Activated gamma-delta T cell treated with anti-CD3 and anti-CD28 coated beads, Interleukin-2, amount 50 U/mL, for 16 hours (primary cell): ENCODE measurements at regions not wholly inside any gene's neighbourhood (a gene's known extent, or its start where the extent isn't known, plus 50 kb on each side); places are given as distances from the start of the nearest gene placed in this dataset.

Source experiments
- DNase-seq: peaks from one replicate; pipeline ENCODE4 v3.0.0-alpha.2; 2020; ENCODE audit warnings: low read depth

DNA sequence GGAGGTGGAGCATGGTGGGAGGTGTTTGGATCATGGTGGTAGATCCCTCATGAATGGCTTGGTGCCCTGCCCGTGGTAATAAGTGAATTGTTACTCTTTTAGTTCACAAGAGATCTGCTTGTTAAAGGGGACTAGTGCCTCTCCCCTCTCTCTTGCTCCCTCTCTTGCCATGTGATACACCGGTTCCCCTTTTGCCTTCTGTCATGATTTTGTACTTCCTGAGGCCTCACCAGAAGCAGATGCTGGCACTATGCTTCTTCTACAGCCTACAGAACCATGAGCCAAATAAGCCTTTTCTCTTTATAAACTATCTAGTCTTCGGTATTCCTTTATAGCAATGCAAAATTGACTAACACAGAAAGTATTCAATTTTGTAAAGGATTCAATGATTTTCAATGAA is 817.1 kb downstream of the TLR4 start:
- no peak for DNase-seq

DNA sequence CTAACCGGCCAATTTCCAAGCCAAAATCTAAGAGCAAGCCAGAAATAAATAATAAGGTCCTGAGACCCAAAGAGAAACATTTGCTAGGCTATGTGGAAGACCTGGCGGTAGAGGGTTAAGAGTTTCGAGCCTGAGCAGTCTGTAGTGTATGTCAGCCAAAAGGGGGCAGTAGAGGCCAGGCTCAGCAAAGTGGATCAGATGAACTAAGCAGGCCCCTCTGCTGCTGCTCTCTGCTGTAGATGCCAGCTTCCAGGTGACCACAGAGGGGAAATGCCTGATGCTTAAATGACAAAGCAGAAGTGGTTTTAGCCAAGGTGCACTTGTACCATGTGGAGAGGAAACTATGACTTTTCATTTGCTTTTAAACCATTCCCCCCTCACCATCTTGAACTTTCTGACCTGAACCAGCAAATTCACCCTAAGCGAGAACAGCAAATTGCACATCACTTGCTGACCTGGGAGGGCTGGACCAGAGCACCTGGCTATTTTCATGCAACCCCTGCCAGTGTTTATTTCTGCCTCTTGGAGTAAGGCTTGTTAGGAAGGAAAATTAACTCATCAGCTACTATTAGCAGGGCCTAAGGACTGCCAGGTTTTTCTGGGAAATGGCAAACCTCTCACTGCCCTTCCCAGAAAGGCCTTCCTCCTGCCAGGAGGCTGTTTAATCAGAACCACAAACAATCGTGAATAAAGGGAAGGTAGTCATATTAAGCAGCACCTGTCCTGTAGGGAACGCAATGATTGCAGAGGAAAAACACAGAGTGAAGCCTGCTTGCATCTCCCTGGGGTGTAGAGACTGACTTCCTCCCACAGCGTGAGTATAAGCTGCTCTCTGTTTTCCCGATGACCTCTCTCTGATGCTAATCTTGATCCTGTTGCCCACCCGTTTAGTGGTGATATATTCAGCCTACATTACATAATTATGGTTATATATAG is 818.2 kb downstream of the TLR4 start:
- no peak for DNase-seq

DNA sequence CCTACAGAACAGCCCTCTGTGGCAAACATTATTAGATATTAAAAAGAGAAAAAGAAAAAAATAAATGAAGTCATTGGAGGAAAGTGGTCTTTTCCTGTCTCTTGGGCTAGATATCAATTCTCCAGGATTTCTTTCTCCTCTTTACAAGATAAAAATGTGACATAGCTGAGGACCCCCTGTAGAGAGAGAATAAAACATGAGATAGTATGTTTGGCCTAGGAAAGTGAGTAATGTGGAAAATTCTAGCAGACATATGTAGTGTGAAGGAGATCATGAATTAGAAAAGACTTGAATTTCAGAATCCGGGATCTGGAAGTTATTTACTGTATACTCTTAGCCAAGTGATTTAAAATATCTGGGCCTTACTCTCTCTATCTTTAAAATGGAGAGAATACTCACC is 823.1 kb downstream of the TLR4 start:
- no peak for DNase-seq

DNA sequence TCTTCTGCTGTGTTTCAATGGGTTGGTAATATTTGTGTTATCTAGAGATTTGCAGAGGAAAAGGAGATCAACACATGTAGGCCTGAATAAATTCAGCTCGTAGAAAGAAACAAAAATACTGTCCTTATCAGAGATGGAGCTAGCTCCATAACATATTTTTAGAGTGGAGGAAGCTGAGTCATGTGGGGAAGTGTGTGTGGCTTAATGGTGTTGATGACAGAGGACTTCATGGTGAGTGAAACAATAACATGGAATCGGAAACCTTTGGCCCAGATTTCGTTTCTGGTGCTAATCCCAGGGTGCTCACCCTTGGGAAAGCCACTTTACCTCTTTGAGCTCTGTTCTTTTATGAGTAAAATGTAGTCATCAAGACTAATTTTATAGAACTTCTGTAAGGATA is 825.0 kb downstream of the TLR4 start:
- DNase-seq: no peak

DNA sequence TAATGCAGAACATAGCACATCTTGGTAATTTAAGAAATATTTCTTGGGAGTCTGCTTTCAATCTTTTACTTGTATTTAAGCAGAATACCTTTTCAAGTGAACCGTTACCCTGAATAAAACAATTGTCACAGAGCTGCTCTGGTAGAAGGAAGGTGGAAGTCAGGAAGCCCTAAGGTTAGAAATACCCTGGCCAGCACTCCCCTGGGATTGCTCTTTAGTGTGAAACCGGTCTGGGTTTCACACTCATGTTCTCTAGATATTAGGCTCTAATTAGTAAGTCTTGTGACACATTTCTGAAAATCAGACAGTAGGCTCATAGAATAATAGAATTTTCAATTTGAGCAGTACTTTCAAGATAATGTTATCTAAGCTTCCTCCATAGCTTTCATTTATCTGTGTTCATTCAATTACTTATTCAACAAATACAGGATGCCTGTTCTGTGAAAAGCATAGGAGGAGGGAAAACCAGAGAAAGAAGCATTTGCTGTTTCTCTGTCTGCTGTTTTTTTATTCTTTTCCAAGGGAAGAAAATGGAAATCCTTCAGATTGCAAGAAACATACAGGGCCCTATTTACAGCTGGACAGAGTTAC is 825.5 kb downstream of the TLR4 start:
- DNase-seq: no peak

DNA sequence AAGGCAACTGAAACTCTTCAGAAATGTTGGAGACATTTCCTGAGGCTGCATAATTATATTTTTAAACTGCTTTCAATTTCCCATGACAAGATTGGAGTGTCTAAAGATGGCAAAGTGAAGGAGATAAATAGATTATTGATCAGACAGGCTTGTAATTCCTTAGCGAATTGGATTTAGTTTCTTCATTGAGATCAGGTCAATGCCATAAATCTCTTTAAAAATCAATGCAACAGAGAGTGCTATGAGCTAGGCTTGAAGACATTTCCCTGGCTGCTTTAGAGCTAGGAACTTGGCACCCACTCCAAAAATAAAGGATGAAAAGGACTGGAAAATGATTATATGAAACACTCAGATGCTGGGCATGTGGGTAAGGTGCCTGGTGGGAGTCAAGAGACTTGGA is 828.4 kb downstream of the TLR4 start:
- no peak for DNase-seq

GRCh38 chr9:118533101-118533500 is 828.9 kb downstream of the TLR4 start:
- no peak for DNase-seq

GRCh38 chr9:118533850-118534249 is 829.6 kb downstream of the TLR4 start:
- no peak for DNase-seq

- DNase-seq: no peak
Observed at GRCh38 chr9:118536153-118536552, 832.0 kb downstream of the TLR4 start.

DNA sequence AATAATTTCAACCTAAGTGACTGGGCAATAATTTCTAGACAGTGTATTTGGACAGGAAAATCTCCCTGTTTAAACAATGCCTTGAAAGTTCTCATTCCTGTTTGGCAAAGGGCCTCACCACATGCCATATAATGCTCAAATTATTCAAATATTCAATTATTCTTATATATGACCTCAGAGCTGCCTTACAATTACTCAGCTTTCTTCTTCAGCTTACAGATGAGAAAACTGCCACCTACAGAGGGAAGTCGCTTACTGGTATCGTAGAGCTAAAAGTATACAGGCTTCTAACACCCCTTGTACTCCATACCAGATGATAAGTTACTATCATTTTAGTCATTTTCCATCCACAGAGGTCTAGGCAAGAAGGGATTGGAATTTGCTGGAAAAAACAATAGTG is 830.3 kb downstream of the BRINP1 start:
- DNase-seq: no peak

- DNase-seq: no peak
Observed at GRCh38 chr9:118553465-118553864, 815.8 kb downstream of the BRINP1 start.

GRCh38 chr9:118554987-118555386 is 814.2 kb downstream of the BRINP1 start:
- DNase-seq: no peak

GRCh38 chr9:118558026-118558425 is 811.2 kb downstream of the BRINP1 start:
- DNase-seq: no peak

DNA sequence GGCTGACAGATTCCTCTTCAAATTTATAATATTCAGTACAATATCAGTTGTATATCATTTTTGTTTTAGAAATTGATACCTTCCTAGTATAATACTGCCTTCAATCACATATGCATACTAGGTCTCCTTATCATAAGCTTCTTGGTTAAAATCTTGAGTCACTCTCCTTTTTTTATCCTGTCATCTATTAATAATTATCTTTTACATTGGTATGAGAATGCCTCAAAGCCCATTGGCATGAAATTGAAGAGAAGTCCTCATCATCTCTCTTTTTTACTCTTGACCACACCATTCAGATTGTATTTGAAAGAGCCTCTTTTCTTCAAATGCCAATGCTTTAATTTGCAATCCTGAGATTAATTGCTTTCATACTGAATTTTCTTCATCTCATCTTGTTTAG is 810.3 kb downstream of the BRINP1 start:
- no peak for DNase-seq

DNA sequence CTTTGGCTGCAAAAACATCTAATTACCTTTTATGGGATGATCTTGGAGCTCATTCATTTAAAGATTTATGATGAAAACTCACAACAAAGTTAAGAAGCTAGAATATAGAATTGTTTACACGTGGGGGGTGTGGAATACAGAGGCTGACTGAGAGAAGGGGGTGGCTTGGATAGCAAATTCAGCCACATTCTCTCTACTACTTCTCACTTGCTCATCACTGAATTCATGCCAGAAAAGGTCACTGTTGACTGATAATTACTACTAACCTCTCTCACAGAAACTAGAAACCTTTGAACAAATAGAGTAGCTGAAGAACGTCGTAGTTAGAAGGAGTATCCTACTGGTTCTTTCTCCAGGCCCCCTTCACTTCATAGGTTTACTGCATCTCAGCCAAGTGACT is 808.2 kb downstream of the BRINP1 start:
- no peak for DNase-seq

DNA sequence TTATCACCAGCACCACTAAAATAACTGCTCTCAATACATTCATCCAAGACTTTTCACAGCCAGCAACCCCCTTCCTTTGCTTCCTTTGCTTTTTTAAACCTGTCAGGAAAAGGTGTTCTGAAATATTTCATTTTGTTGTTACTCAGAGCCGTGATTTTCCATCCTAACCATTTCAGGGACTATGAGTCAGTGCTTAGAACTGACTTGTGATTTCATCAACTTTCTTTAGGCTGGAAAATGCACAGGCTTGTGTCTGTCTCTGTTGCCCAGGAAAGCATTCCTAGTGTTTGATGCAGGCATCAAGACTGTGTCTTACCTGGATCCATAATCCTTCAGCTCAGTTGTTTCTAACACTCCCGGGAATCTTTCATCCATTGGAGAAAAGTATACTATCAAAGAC is 805.6 kb downstream of the BRINP1 start:
- no peak for DNase-seq

DNA sequence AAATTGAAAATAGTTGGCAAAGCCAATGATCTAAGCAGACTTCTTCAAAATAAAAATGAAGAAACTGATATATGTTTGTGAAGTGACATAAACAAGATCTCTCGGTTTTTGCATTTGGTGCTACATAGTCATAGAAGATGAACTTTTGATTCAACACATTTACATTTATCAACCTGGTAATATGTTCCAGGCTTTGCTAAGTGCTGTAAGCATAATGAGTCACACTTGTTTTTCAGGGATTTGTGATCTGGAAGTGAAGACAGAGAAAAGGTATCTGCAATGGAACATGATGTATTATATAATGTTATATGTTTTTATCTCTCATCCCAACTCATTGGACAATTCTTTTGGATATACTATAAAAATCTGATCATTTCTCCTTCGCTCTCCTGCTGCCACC is 801.4 kb downstream of the BRINP1 start:
- DNase-seq: no peak

GRCh38 chr9:118568704-118569103 is 800.5 kb downstream of the BRINP1 start:
- no peak for DNase-seq

- no peak for DNase-seq
Observed at GRCh38 chr9:118569148-118569547, 800.1 kb downstream of the BRINP1 start.

DNA sequence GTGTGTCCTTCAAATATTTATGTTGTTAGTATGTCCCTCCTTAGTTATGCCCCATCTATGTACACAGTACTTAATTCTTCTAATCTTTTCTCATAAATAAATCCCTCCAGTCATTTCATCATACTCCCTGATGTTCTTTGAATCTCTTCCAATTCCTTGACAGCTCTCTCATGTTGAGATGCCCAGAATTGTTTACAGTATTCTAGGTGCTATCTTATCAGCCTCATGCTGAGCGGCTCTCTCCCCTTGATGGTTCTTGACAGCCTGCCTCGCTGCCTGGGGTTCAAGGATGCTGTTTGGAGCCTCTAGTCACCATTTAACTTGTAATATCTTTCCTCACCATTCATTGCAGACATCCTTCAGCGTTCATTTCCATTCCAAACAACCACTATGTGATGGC is 799.2 kb downstream of the BRINP1 start:
- no peak for DNase-seq

DNA sequence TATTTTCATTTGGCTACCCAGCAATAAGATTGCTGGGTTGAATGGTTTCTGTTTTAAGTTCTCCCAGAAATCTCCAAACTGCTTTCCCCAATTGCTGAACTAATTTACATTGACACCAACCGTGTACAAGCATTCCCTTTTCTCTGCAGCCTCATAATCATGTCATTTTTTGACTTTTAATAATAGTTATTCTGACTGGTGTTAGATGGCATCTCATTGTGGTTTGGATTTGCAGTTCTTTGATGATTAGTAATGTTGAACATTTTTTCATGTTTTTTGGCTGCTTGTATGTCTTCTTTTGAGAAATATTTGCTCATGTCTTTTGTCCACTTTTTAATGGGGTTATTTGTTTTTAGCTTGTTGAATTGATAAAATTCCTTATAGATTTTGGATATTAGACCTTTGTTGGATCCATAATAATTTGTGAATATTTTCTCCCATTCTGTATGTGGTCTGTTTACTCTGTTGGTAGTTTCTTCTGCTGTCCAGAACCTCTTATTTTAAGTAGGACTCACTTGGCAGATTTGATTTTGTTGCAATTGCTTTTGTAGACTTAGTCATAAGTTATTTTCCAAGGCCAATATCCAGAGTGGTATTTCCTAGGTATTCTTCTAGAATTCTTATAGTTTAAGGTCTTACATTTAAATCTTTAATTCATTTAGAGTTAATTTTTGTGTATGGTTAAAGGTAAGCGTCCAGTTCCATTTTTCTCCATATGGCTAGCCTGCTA is 793.7 kb downstream of the BRINP1 start:
- DNase-seq: no peak

- no peak for DNase-seq
Observed at GRCh38 chr9:118577121-118577520, 792.1 kb downstream of the BRINP1 start.

DNA sequence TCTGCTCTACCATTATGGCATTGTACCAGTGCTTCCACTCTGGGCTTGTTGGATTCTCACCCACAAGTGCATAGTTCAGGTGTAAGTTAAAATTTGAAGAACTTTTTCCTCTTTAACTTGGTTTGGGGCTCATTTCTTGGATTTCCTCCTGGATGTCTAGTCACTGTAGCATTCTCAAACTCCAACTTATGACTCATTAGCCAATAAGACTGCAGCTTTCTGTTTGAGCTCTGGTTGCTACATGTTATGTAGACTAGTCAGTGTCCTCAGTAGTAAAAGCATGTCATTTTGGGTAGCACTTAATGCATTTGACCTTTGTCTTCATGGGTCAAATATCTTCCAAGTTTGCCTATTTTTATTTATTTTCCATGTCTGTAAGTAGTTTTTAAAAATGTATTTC is 790.8 kb downstream of the BRINP1 start:
- no peak for DNase-seq
